Activated naive CD8-positive, alpha-beta T cell treated with anti-CD3 and anti-CD28 coated beads, Interleukin-2, amount 50 U/mL, for 24 hours (primary cell): ENCODE measurements at regions not wholly inside any gene's neighbourhood (a gene's known extent, or its start where the extent isn't known, plus 50 kb on each side); places are given as distances from the start of the nearest gene placed in this dataset.

ENCODE experiments used
- ATAC-seq: fragments of 150-1000 bp; cut with Tn5 transposase; one replicate; pipeline ENCODE4 v1.10.0; 2021
- DNase-seq: peaks from one replicate; pipeline ENCODE4 v3.0.0; 2021
- H3K27ac Mint-ChIP-seq: one replicate; pipeline ENCODE4 v1.8.0; 2021; ENCODE audit warnings: mild to moderate bottlenecking, mixed read lengths
- H3K27me3 Mint-ChIP-seq: one replicate; pipeline ENCODE4 v1.8.0; 2021; ENCODE audit warnings: mixed read lengths
- H3K36me3 Mint-ChIP-seq: one replicate; pipeline ENCODE4 v1.8.0; 2021; ENCODE audit warnings: low read depth, mixed read lengths
- H3K4me1 Mint-ChIP-seq: one replicate; pipeline ENCODE4 v1.8.0; 2021; ENCODE audit warnings: mixed read lengths
- H3K4me3 Mint-ChIP-seq: one replicate; pipeline ENCODE4 v1.8.0; 2021; ENCODE audit warnings: mild to moderate bottlenecking, moderate library complexity, mixed read lengths
- H3K9me3 Mint-ChIP-seq: one replicate; pipeline ENCODE4 v1.8.0; 2021; ENCODE audit warnings: mixed read lengths

- no peaks in the 10 kb centered on the region for H3K27me3 Mint-ChIP-seq
- H3K4me3 Mint-ChIP-seq, result no peak overlapping the region
- H3K9me3 Mint-ChIP-seq, result no peaks in the 10 kb centered on the region
- peaks cover 17% of the 10 kb centered on the region for H3K4me1 Mint-ChIP-seq
- H3K27ac Mint-ChIP-seq, result no peak overlapping the region
- no peaks in the 10 kb centered on the region for H3K36me3 Mint-ChIP-seq
- ATAC-seq (no peak), DNase-seq (no peak)
Observed at GRCh38 chr2:136167721-136168475, 49.9 kb upstream of the CXCR4 start.
